BLaER1 treated with 17β-estradiol and CSF1 and Interleukin-3, amounts not matched to agents 10 nM and 100 nM (cell line): ENCODE measurements at regions not wholly inside any gene's neighbourhood (a gene's known extent, or its start where the extent isn't known, plus 50 kb on each side); places are given as distances from the start of the nearest gene placed in this dataset.

Source experiments
- H3K27ac ChIP-seq, 11 experiments: shearing (Covaris generic); formaldehyde crosslinking; 2 replicates each; pipeline ENCODE4 v1.8.1; 2022
- H3K27me3 ChIP-seq, 11 experiments: shearing (Covaris generic); formaldehyde crosslinking; 2 replicates each; pipeline ENCODE4 v1.8.1; 2022
- H3K36me3 ChIP-seq, 11 experiments: shearing (Covaris generic); formaldehyde crosslinking; 2 replicates each; pipeline ENCODE4 v1.8.1; 2022
- H3K4me1 ChIP-seq, 10 experiments: shearing (Covaris generic); formaldehyde crosslinking; 2 replicates each; pipeline ENCODE4 v1.8.1; 2022
- H3K4me2 ChIP-seq, 11 experiments: shearing (Covaris generic); formaldehyde crosslinking; 2 replicates each; pipeline ENCODE4 v1.8.1; 2022
- H3K4me3 ChIP-seq, 10 experiments: shearing (Covaris generic); formaldehyde crosslinking; 2 replicates each; pipeline ENCODE4 v1.8.1; 2022
- H3K9ac ChIP-seq, 11 experiments: shearing (Covaris generic); formaldehyde crosslinking; 2 replicates each; pipeline ENCODE4 v1.8.1; 2022
- H3K9me3 ChIP-seq, 11 experiments: shearing (Covaris generic); formaldehyde crosslinking; replicated peaks in 1 of 11; 2 replicates each; pipeline ENCODE4 v1.8.1; 2022
- H4K20me1 ChIP-seq, 11 experiments: shearing (Covaris generic); formaldehyde crosslinking; 2 replicates each; pipeline ENCODE4 v1.8.1; 2022
- Cebpa-rat ChIP-seq, 11 experiments: shearing (Covaris generic); IDR thresholded peaks; 2 replicates each; pipeline ENCODE4 v1.8.1; 2022

DNA sequence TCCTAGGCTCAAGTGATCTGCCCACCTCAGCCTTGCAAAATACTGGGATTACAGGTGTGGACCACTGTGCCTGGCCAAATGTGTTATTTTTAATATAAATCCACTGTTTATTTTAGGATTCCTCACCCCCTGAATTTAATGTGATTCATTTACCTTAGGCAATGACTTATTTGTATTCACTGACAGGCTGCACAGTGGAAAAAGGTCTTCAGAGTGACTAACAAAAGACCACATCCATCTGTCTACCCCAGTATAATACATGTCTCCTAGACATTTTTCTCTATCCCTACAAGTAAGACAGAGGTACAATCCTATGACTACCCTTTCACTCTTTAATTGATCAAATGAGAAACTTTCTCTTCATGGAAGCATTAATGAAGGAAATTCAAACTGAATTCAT is 230.2 kb downstream of the AHR start:
- H3K27ac ChIP-seq = no peak overlapping the region
- no peak overlapping the region for H3K4me2 ChIP-seq
- TF ChIP-seq Cebpa-rat (IDR thresholded peaks at IDR 0.05) = no peak
- H3K9me3 ChIP-seq = no peaks in the 10 kb centered on the region
- H3K9ac ChIP-seq = no peak overlapping the region
- H3K4me1 ChIP-seq = peaks cover 0 to 48% (median 13%) of the 10 kb centered on the region in 10 experiments; a peak in 11 of 20 replicates
- no peaks in the 10 kb centered on the region for H4K20me1 ChIP-seq
- no peak overlapping the region for H3K4me3 ChIP-seq
- H3K36me3 ChIP-seq = no peaks in the 10 kb centered on the region
- H3K27me3 ChIP-seq = no peaks in the 10 kb centered on the region

DNA sequence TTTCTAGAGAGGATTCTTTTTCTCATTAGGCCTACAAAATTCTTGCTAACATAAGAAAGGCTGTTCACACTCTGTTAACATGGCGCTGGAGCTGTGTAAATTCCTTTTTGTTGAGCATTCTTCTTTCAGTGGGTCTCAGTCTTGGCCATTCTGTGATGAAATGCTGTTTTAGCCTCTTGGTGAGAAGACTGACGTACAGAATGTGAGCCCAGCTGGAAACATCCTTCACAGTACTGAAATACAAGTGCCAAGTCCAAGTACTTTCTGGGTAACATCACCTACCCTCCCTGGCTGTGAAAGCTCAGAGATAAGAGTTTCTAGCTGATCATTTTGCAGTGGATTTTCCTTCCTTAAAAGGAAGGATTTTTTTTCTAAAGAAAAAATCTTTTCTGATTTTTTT is 231.8 kb downstream of the AHR start:
- no peak overlapping the region for H3K4me2 ChIP-seq
- H4K20me1 ChIP-seq = no peaks in the 10 kb centered on the region
- H3K9ac ChIP-seq = no peak overlapping the region
- peaks cover 0 to 36% (median 3%) of the 10 kb centered on the region in 10 experiments; a peak in 9 of 20 replicates for H3K4me1 ChIP-seq
- H3K9me3 ChIP-seq = no peaks in the 10 kb centered on the region
- no peaks in the 10 kb centered on the region for H3K36me3 ChIP-seq
- no peak for TF ChIP-seq Cebpa-rat (IDR thresholded peaks at IDR 0.05)
- H3K27me3 ChIP-seq = no peaks in the 10 kb centered on the region
- H3K27ac ChIP-seq = no peak overlapping the region
- H3K4me3 ChIP-seq = no peak overlapping the region

DNA sequence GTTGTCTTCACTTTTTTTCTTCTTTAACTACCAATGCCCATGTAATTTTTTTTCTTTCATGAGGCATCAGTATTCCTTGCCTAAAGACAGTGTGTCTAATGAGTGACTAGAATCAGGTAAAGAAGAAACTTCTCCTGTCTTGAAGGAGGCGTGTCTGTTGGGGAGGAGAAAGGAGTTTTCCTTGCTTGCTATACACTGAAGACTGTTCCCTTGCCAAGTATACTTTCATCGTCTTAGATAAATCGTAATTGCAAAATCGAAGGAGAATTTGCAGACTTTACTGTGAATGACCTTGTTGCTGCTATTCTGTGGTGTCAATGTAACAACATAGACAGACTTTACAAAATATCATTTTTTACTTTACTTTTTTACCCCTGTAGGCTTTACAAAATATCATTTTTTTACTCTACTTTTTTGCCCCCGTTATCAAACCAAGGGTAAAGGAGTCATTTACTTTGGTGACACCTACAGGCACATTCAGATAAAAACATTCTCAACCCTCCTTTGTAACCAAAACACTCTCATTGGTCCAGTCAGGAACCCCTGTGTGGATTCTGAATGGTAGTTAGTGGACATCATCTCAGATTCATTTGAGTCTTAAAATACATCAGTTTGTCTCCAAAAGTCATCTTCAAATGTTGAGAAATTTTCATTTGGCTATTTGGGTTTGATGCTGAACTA is 232.4 kb downstream of the AHR start:
- H3K36me3 ChIP-seq = no peaks in the 10 kb centered on the region
- no peaks in the 10 kb centered on the region for H3K9me3 ChIP-seq
- no peak overlapping the region for H3K9ac ChIP-seq
- H3K4me1 ChIP-seq = peaks cover 0 to 30% (median 3%) of the 10 kb centered on the region in 10 experiments; a peak in 8 of 20 replicates
- H4K20me1 ChIP-seq = no peaks in the 10 kb centered on the region
- no peaks in the 10 kb centered on the region for H3K27me3 ChIP-seq
- no peak overlapping the region for H3K4me2 ChIP-seq
- TF ChIP-seq Cebpa-rat (IDR thresholded peaks at IDR 0.05) = no peak
- H3K27ac ChIP-seq = no peak overlapping the region
- no peak overlapping the region for H3K4me3 ChIP-seq

DNA sequence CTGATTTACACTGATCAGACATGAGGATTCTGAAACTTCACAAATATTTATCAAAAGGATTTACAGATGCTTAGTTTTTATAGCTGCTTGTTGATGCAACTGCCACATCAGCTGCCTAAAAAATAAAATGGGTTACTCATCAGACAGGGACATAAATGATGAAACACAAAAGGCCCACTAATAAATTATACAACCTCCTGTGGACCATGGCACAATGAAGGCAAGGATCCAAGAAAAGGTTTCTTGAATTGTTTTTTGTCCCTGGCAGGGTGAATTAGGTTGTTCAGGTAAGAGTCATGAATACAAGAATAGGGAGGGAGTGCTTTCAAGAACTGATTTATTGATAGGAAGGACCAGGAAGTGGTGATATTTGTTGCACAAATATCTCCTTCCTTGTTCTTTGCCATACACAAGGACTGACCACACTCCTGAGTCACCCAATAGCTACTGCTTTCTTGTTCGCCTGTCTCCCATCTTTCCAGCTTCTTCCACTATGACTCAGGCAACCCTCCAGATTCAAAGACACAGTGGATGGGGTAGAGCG is 234.5 kb downstream of the AHR start:
- H3K4me1 ChIP-seq = peaks cover 0 to 29% (median 3%) of the 10 kb centered on the region in 10 experiments; a peak in 8 of 20 replicates
- H4K20me1 ChIP-seq = no peaks in the 10 kb centered on the region
- no peaks in the 10 kb centered on the region for H3K9me3 ChIP-seq
- no peak overlapping the region for H3K9ac ChIP-seq
- no peaks in the 10 kb centered on the region for H3K36me3 ChIP-seq
- H3K27me3 ChIP-seq = no peaks in the 10 kb centered on the region
- TF ChIP-seq Cebpa-rat (IDR thresholded peaks at IDR 0.05) = no peak
- peak overlapping the region in 5 of 11 experiments; percentile 2 to 67 (median 54); a peak in 8 of 22 replicates for H3K4me2 ChIP-seq
- peak overlapping the region in 3 of 11 experiments; percentile 10 to 38 (median 34); a peak in 3 of 22 replicates for H3K27ac ChIP-seq
- H3K4me3 ChIP-seq = no peak overlapping the region

DNA sequence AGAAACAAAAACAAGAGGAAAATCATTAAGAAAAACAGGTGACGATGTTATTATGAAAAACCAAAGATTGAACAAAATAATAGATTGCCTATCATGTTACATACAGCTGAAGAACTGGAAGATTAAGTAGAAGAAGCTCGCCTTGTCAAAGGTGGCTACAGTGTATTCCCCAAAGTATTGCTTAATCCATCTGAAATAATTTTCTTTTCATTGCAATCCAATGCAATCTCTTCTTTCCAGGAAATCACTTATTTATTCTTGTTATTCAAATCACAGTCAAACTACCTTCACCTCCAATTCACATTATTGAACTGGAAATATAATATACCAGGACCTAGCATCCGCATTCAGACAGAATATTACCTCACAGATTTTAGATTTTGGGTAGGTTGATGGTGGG is 235.9 kb downstream of the AHR start:
- Histone ChIP-seq H3K4me2 (no peak overlapping the region), H3K4me1 (peaks cover 0 to 29% (median 3%) of the 10 kb centered on the region in 10 experiments; a peak in 8 of 20 replicates), H3K27ac (no peak overlapping the region), H3K27me3 (no peaks in the 10 kb centered on the region), H3K9me3 (no peaks in the 10 kb centered on the region), H4K20me1 (no peaks in the 10 kb centered on the region), H3K4me3 (no peak overlapping the region), H3K36me3 (no peaks in the 10 kb centered on the region), H3K9ac (no peak overlapping the region)
- no peak for TF ChIP-seq Cebpa-rat (IDR thresholded peaks at IDR 0.05)

DNA sequence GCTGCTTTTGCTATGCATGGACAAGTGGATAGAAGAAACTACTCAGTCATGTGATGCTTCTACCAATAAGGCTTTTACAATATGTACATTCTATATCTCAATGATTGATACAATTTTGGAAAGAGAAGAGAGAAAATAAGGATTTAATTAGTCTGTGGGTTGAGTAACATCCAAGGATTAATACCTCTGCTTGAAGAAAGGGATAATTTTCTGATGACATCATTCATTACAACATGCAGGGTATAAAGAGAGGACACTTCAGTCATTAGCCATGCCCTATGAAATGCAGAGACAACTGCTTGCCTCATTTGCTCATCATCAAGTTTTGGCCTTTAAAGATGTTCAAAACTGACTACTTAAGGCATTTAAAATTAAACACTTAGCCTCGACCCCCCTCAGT is 237.3 kb downstream of the AHR start:
- H3K9me3 ChIP-seq = no peaks in the 10 kb centered on the region
- H3K9ac ChIP-seq = no peak overlapping the region
- H3K27me3 ChIP-seq = no peaks in the 10 kb centered on the region
- no peak overlapping the region for H3K27ac ChIP-seq
- TF ChIP-seq Cebpa-rat (IDR thresholded peaks at IDR 0.05) = no peak
- no peaks in the 10 kb centered on the region for H4K20me1 ChIP-seq
- no peak overlapping the region for H3K4me3 ChIP-seq
- H3K36me3 ChIP-seq = no peaks in the 10 kb centered on the region
- no peak overlapping the region for H3K4me2 ChIP-seq
- H3K4me1 ChIP-seq = peaks cover 0 to 29% (median 3%) of the 10 kb centered on the region in 10 experiments; a peak in 8 of 20 replicates

DNA sequence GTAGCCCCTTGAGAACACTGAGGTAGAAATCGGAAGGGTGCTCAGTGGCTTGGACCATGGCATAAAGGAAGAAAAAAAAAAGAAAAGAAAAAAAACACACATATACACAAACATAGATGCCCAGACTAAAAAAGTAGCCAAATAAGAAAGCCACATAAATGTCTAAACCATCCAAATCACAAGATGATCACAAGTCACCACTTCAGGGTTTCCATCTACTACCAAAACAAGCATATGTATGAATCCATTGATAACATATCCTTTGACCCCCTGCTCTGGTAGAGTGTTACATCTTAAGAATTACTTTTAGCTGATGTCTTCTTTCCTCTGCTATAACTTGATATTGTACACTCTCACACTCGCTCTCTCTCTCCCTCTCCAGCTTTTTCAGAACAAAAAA is 245.9 kb downstream of the AHR start:
- no peaks in the 10 kb centered on the region for H3K4me1 ChIP-seq
- H4K20me1 ChIP-seq = no peaks in the 10 kb centered on the region
- no peaks in the 10 kb centered on the region for H3K36me3 ChIP-seq
- H3K27ac ChIP-seq = no peak overlapping the region
- H3K9ac ChIP-seq = no peak overlapping the region
- no peaks in the 10 kb centered on the region for H3K27me3 ChIP-seq
- TF ChIP-seq Cebpa-rat (IDR thresholded peaks at IDR 0.05) = no peak
- no peak overlapping the region for H3K4me2 ChIP-seq
- no peaks in the 10 kb centered on the region for H3K9me3 ChIP-seq
- no peak overlapping the region for H3K4me3 ChIP-seq

DNA sequence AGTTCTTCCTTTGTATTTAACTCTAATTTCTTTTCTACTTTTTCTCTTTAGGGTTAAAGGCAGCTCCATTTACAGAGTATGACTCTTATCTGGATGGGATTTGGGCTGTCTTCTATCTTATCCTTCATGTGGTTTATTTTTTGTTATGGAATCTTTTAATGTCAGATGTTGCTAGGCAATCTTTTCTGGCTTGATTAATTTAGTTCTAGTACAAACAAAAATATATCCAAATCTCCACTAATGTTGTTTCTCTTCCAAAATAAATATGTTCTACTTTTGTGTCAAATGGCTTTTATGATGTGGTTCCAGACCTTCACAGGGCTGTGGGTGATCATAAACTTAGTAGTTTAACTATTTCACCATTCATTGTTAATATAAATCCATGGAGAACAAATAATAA is 246.9 kb downstream of the AHR start:
- H3K27me3 ChIP-seq = no peaks in the 10 kb centered on the region
- H4K20me1 ChIP-seq = no peaks in the 10 kb centered on the region
- no peaks in the 10 kb centered on the region for H3K4me1 ChIP-seq
- no peak overlapping the region for H3K4me2 ChIP-seq
- H3K9me3 ChIP-seq = no peaks in the 10 kb centered on the region
- H3K36me3 ChIP-seq = no peaks in the 10 kb centered on the region
- no peak overlapping the region for H3K27ac ChIP-seq
- no peak overlapping the region for H3K4me3 ChIP-seq
- no peak for TF ChIP-seq Cebpa-rat (IDR thresholded peaks at IDR 0.05)
- no peak overlapping the region for H3K9ac ChIP-seq

DNA sequence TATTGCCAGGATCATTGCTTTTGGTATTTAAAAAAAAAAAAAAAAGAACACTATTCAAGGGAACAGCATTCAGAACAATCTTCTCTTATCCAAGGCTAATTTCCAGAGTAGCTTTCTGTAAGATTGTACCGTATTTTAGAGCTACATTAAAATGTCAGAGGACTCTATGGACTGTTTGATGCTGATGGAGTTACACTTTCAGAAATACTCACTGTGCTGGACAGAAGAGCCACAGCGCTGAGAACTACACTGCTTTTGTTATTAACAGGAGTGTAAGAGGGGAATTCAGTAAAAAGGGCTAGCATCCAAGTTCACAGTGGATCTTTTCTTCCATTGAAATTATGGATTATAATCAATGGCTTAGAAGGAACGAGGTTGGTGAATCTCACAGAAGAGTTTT is 247.7 kb downstream of the AHR start:
- no peak overlapping the region for H3K27ac ChIP-seq
- H3K4me2 ChIP-seq = no peak overlapping the region
- H3K36me3 ChIP-seq = no peaks in the 10 kb centered on the region
- H3K27me3 ChIP-seq = no peaks in the 10 kb centered on the region
- H3K4me3 ChIP-seq = no peak overlapping the region
- no peak overlapping the region for H3K9ac ChIP-seq
- TF ChIP-seq Cebpa-rat (IDR thresholded peaks at IDR 0.05) = no peak
- H3K9me3 ChIP-seq = no peaks in the 10 kb centered on the region
- H3K4me1 ChIP-seq = no peaks in the 10 kb centered on the region
- no peaks in the 10 kb centered on the region for H4K20me1 ChIP-seq

DNA sequence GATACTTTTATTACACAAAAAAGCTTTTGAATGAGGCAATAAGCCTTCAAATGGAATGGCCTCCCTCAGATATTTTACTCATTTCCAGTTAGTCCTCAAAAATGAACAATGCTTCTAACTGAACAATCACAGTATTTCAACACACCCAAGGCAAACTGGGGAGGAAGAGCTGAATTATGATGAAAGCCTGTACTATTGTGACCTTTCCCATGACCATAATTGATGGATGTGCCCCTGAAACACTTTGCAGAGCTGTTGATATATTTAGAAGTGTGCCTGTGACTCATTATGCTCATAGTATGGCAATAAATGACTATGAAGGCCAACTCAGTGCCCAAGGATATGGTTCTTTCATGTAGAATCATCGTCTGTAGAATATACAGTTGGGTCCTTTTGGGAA is 248.1 kb downstream of the AHR start:
- no peak overlapping the region for H3K4me3 ChIP-seq
- no peaks in the 10 kb centered on the region for H3K27me3 ChIP-seq
- no peaks in the 10 kb centered on the region for H3K9me3 ChIP-seq
- H3K4me1 ChIP-seq = no peaks in the 10 kb centered on the region
- no peak overlapping the region for H3K27ac ChIP-seq
- H3K9ac ChIP-seq = no peak overlapping the region
- no peak for TF ChIP-seq Cebpa-rat (IDR thresholded peaks at IDR 0.05)
- no peaks in the 10 kb centered on the region for H3K36me3 ChIP-seq
- H3K4me2 ChIP-seq = no peak overlapping the region
- H4K20me1 ChIP-seq = no peaks in the 10 kb centered on the region
